ENCODE measurements at regions not wholly inside any gene's neighbourhood (a gene's known extent, or its start where the extent isn't known, plus 50 kb on each side); places are given as distances from the start of the nearest gene placed in this dataset.

- TF ChIP-seq CTCF (IDR thresholded peaks at IDR 0.05) (no peak), POLR2AphosphoS5 (IDR thresholded peaks at IDR 0.05) (no peak), POLR2A (IDR thresholded peaks at IDR 0.05) (no peak), EP300 (IDR thresholded peaks at IDR 0.05) (no peak)
Measured at GRCh38 chr3:84125201-84125721, 833.5 kb upstream of the CADM2 start.
